OCI-LY1 (cell line): ENCODE measurements at regions not wholly inside any gene's neighbourhood (a gene's known extent, or its start where the extent isn't known, plus 50 kb on each side); places are given as distances from the start of the nearest gene placed in this dataset.

Source experiments
- H2AFZ ChIP-seq: fragments of 200-600 bp; sonication (generic), shearing (Covaris generic); 2 replicates; pipeline ENCODE4 v1.6.0; 2014; ENCODE audit warnings: antibody characterized with exemption, mild to moderate bottlenecking, low read length
- H3F3A ChIP-seq: fragments of 200-600 bp; sonication (generic), shearing (Covaris generic); 2 replicates; pipeline ENCODE4 v1.6.0; 2014; ENCODE audit warnings: mild to moderate bottlenecking, antibody characterized with exemption, low read length, moderate library complexity; ENCODE audit not compliant: insufficient read depth
- H3K27ac ChIP-seq: fragments of 200-600 bp; sonication (generic); 2 replicates; pipeline ENCODE4 v1.5.1; 2014; ENCODE audit warnings: low read length, mixed run types, mild to moderate bottlenecking, low read depth; ENCODE audit not compliant: poor library complexity, severe bottlenecking
- H3K27me3 ChIP-seq: fragments of 200-600 bp; sonication (generic); 2 replicates; pipeline ENCODE4 v1.6.0; 2014; ENCODE audit warnings: antibody characterized with exemption, mild to moderate bottlenecking, low read length, moderate library complexity; ENCODE audit not compliant: insufficient read depth
- H3K36me3 ChIP-seq: fragments of 200-600 bp; sonication (generic); 2 replicates; pipeline ENCODE4 v1.6.1; 2014; ENCODE audit warnings: mild to moderate bottlenecking, antibody characterized with exemption, low read length, moderate library complexity, mixed read lengths; ENCODE audit not compliant: insufficient read depth
- H3K4me1 ChIP-seq: fragments of 200-600 bp; sonication (generic); 2 replicates; pipeline ENCODE4 v1.5.1; 2014; ENCODE audit warnings: mild to moderate bottlenecking, low read length, moderate library complexity; ENCODE audit not compliant: insufficient read depth, severe bottlenecking
- H3K4me2 ChIP-seq: fragments of 200-600 bp; sonication (generic), shearing (Covaris generic); 2 replicates; pipeline ENCODE4 v1.6.1; 2014; ENCODE audit warnings: low read length
- H3K4me3 ChIP-seq: fragments of 200-600 bp; sonication (generic); 2 replicates; pipeline ENCODE4 v1.5.1; 2014; ENCODE audit warnings: low read length, low read depth, mild to moderate bottlenecking, mixed read lengths; ENCODE audit not compliant: poor library complexity, severe bottlenecking
- H3K79me2 ChIP-seq: fragments of 200-600 bp; shearing (Covaris generic); 2 replicates; pipeline ENCODE4 v1.6.1; 2016; ENCODE audit warnings: mixed run types, low read length, mixed read lengths; ENCODE audit not compliant: insufficient read depth
- H3K9ac ChIP-seq: fragments of 200-600 bp; sonication (generic), shearing (Covaris generic); 2 replicates; pipeline ENCODE4 v1.6.1; 2014; ENCODE audit warnings: mild to moderate bottlenecking, low read length, mixed read lengths
- H3K9me2 ChIP-seq: fragments of 200-600 bp; sonication (generic), shearing (Covaris generic); 2 replicates; pipeline ENCODE4 v1.6.1; 2014; ENCODE audit warnings: low read depth, mild to moderate bottlenecking, low read length, mixed read lengths
- H3K9me3 ChIP-seq: fragments of 200-600 bp; shearing (Covaris generic); 2 replicates; pipeline ENCODE4 v1.6.1; 2014; ENCODE audit warnings: low read length, mixed read lengths
- H4K20me1 ChIP-seq: fragments of 200-600 bp; sonication (generic), shearing (Covaris generic); 2 replicates; pipeline ENCODE4 v1.6.0; 2016; ENCODE audit warnings: mild to moderate bottlenecking, low read length; ENCODE audit not compliant: insufficient read depth
- CTCF ChIP-seq: fragments of 200-600 bp; sonication (generic), shearing (Covaris generic); IDR thresholded peaks from 2 replicates; pipeline ENCODE4 v1.5.1; 2017; ENCODE audit warnings: mild to moderate bottlenecking, antibody characterized with exemption, low read length, moderate library complexity, mixed read lengths
- EZH2 ChIP-seq: fragments of 200-600 bp; sonication (generic), shearing (Covaris generic); IDR thresholded peaks from 2 replicates; pipeline ENCODE4 v1.8.0; 2017; ENCODE audit warnings: borderline replicate concordance, mixed run types, mild to moderate bottlenecking, antibody characterized with exemption, low read length, moderate library complexity, mixed read lengths

- no peaks in the 10 kb centered on the region for H3K9me3 ChIP-seq
- no peak overlapping the region for H3K9ac ChIP-seq
- no peak overlapping the region for H2AFZ ChIP-seq
- H3K27me3 ChIP-seq, result no peaks in the 10 kb centered on the region
- H3K36me3 ChIP-seq, result no peaks in the 10 kb centered on the region
- H3K4me1 ChIP-seq, result no peaks in the 10 kb centered on the region
- no peak overlapping the region for H3K4me2 ChIP-seq
- H3K79me2 ChIP-seq, result no peaks in the 10 kb centered on the region
- H3F3A ChIP-seq, result no peaks in the 10 kb centered on the region
- no peak overlapping the region for H3K27ac ChIP-seq
- no peaks in the 10 kb centered on the region for H3K9me2 ChIP-seq
- no peaks in the 10 kb centered on the region for H4K20me1 ChIP-seq
- TF ChIP-seq EZH2 (no peak), CTCF (no peak)
- H3K4me3 ChIP-seq, result no peak overlapping the region
These were observed 1432.3 kb upstream of the SPRY2 start for GRCh38 chr13:81773263-81773662.

GRCh38 chr13:81771951-81772350 lies 1431.0 kb upstream of the SPRY2 start:
- Histone ChIP-seq H3K9me3 (no peaks in the 10 kb centered on the region), H3K27me3 (no peaks in the 10 kb centered on the region), H3K79me2 (no peaks in the 10 kb centered on the region), H3K27ac (no peak overlapping the region), H3K9me2 (no peaks in the 10 kb centered on the region), H3K36me3 (no peaks in the 10 kb centered on the region), H3F3A (no peaks in the 10 kb centered on the region), H3K4me2 (no peak overlapping the region), H3K4me3 (no peak overlapping the region), H2AFZ (no peak overlapping the region), H3K4me1 (no peaks in the 10 kb centered on the region), H3K9ac (no peak overlapping the region), H4K20me1 (no peaks in the 10 kb centered on the region)
- no peak for TF ChIP-seq CTCF

GRCh38 chr13:81770868-81771505 lies 1430.1 kb upstream of the SPRY2 start:
- no peaks in the 10 kb centered on the region for H4K20me1 ChIP-seq
- H3K9me3 ChIP-seq, result no peaks in the 10 kb centered on the region

More at GRCh38 chr13:81770868-81771505, 1430.1 kb upstream of the SPRY2 start:
- no peak overlapping the region for H3K4me3 ChIP-seq
- H3F3A ChIP-seq, result no peaks in the 10 kb centered on the region
- H3K9me2 ChIP-seq, result no peaks in the 10 kb centered on the region
- H3K27me3 ChIP-seq, result no peaks in the 10 kb centered on the region
- no peak overlapping the region for H3K4me2 ChIP-seq
- H3K9ac ChIP-seq, result no peak overlapping the region
- H3K27ac ChIP-seq, result no peak overlapping the region
- no peak for TF ChIP-seq EZH2
- no peak for TF ChIP-seq CTCF
- no peak overlapping the region for H2AFZ ChIP-seq
- no peaks in the 10 kb centered on the region for H3K36me3 ChIP-seq
- no peaks in the 10 kb centered on the region for H3K4me1 ChIP-seq
- no peaks in the 10 kb centered on the region for H3K79me2 ChIP-seq
